ENCODE measurements at regions not wholly inside any gene's neighbourhood (a gene's known extent, or its start where the extent isn't known, plus 50 kb on each side); places are given as distances from the start of the nearest gene placed in this dataset.

DNA sequence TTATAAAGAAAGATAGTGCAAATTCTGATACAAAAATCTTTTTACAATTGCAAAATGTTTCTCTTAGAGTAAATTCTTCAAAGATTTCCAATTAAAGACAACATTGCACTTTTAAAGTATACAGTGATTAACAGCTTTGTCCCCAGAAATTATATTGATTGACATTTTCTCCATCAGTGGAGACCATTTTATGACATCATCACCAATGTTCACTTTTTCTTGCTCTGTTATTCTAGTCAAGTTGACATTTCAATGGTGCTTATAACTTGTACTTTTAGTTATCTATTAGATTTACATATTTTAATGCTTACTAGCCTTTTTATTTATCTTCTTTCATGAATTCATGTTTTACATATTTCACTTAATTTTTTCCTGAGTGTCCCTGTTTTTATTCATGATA is 524.8 kb downstream of the HAO1 start:
- Mint-ChIP-seq H3K4me1 (no peaks in the 10 kb centered on the region), H3K36me3 (no peaks in the 10 kb centered on the region), H3K27ac (no peak overlapping the region), H3K9me3 (peaks cover 0 to 2% of the 10 kb centered on the region in 2 donors), H3K27me3 (ENCODE audit: low read depth in 2 of 2) (no peaks in the 10 kb centered on the region), H3K4me3 (no peak overlapping the region)
- no peak for ATAC-seq
- H3K4me3 ChIP-seq (ENCODE audit: low read length), result no peak overlapping the region
- no peak for TF ChIP-seq CTCF (IDR thresholded peaks at IDR 0.05)
- no peaks in the 10 kb centered on the region for H3K36me3 ChIP-seq (ENCODE audit: control insufficient read depth, insufficient read depth, low read length)
- no peak overlapping the region for H3K27ac ChIP-seq (ENCODE audit: low read length)
- DNase-seq, result no peak
- no peaks in the 10 kb centered on the region for H3K9me3 ChIP-seq (ENCODE audit: control insufficient read depth, insufficient read depth, low read length)
- no peaks in the 10 kb centered on the region for H3K4me1 ChIP-seq (ENCODE audit: control insufficient read depth, insufficient read depth, low read length)
- intact Hi-C loops (cut with micrococcal nuclease), result no loop called here
- H3K27me3 ChIP-seq (ENCODE audit: control insufficient read depth, insufficient read depth, low read length), result no peaks in the 10 kb centered on the region

DNA sequence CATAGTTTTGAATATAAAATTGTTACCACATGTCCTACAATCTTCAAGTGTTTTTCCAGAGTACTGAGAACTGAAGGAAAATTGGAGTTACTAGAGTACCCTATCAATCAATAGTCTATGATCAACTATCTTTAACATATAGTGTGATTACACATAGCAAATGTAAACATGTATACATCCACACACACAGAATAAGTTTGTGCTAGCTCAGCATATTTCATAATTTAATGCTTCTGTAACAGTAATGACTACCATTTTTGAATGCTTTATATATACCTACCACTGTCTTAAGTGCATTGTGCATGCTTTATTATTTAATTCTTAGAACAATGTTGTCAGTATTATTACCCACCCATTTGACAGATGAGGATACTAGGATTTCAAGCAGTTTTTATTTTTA is 523.9 kb downstream of the HAO1 start:
- ATAC-seq, result no peak
- no peak for TF ChIP-seq CTCF (IDR thresholded peaks at IDR 0.05)
- Histone ChIP-seq H3K9me3 (ENCODE audit: control insufficient read depth, insufficient read depth, low read length) (no peaks in the 10 kb centered on the region), H3K27me3 (ENCODE audit: control insufficient read depth, insufficient read depth, low read length) (no peaks in the 10 kb centered on the region), H3K4me1 (ENCODE audit: control insufficient read depth, insufficient read depth, low read length) (no peaks in the 10 kb centered on the region), H3K36me3 (ENCODE audit: control insufficient read depth, insufficient read depth, low read length) (no peaks in the 10 kb centered on the region), H3K4me3 (ENCODE audit: low read length) (no peak overlapping the region), H3K27ac (ENCODE audit: low read length) (no peak overlapping the region)
- Mint-ChIP-seq H3K4me1 (no peaks in the 10 kb centered on the region), H3K27ac (no peak overlapping the region), H3K36me3 (no peaks in the 10 kb centered on the region), H3K9me3 (peaks cover 0 to 3% of the 10 kb centered on the region in 2 donors), H3K4me3 (no peak overlapping the region), H3K27me3 (ENCODE audit: low read depth in 2 of 2) (no peaks in the 10 kb centered on the region)
- intact Hi-C loops (cut with micrococcal nuclease), result no loop called here
- no peak for DNase-seq

DNA sequence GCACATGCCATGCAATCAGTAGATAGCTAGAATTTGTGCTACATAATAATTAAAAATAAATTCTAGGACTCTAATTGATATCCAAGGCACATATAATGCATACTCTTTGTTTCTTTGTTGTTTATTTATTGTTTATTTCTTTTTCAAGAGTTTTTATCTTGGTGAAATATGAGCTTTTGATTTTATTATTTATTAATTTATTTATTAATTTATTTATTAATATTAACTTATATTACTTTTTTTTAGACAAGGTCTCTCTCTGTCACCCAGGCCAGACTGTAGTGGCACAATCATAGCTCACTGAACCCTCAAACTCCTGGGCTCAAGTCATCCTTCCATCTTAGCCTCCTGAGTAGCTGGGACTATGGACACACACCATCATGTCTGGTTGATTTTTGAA is 519.9 kb downstream of the HAO1 start:
- Mint-ChIP-seq H3K27ac (no peak overlapping the region), H3K36me3 (no peaks in the 10 kb centered on the region), H3K4me1 (no peaks in the 10 kb centered on the region), H3K4me3 (no peak overlapping the region), H3K27me3 (ENCODE audit: low read depth in 2 of 2) (no peaks in the 10 kb centered on the region), H3K9me3 (peaks cover 0 to 2% of the 10 kb centered on the region in 2 donors)
- intact Hi-C loops (cut with micrococcal nuclease), result no loop called here
- DNase-seq, result no peak
- H3K36me3 ChIP-seq (ENCODE audit: control insufficient read depth, insufficient read depth, low read length), result no peaks in the 10 kb centered on the region
- no peak overlapping the region for H3K4me3 ChIP-seq (ENCODE audit: low read length)
- no peak for ATAC-seq
- H3K27ac ChIP-seq (ENCODE audit: low read length), result no peak overlapping the region
- TF ChIP-seq CTCF (IDR thresholded peaks at IDR 0.05), result no peak
- no peaks in the 10 kb centered on the region for H3K27me3 ChIP-seq (ENCODE audit: control insufficient read depth, insufficient read depth, low read length)
- no peaks in the 10 kb centered on the region for H3K9me3 ChIP-seq (ENCODE audit: control insufficient read depth, insufficient read depth, low read length)
- H3K4me1 ChIP-seq (ENCODE audit: control insufficient read depth, insufficient read depth, low read length), result no peaks in the 10 kb centered on the region

GRCh38 chr20:7426890-7427496 is 513.3 kb downstream of the HAO1 start:
- no peak for TF ChIP-seq CTCF (IDR thresholded peaks at IDR 0.05)
- ATAC-seq (no peak), DNase-seq (no peak)
- peaks cover 0 to 4% of the 10 kb centered on the region in 2 donors for H3K9me3 Mint-ChIP-seq
- no peak overlapping the region for H3K4me3 Mint-ChIP-seq
- no peaks in the 10 kb centered on the region for H3K4me1 Mint-ChIP-seq
- no peak overlapping the region for H3K27ac Mint-ChIP-seq
- H3K27me3 Mint-ChIP-seq (ENCODE audit: low read depth in 2 of 2), result no peaks in the 10 kb centered on the region
- 86% methylated on average over 5 of the region's 6 CpGs for WGBS (ENCODE audit: insufficient coverage)
- no peaks in the 10 kb centered on the region for H3K9me3 ChIP-seq (ENCODE audit: control insufficient read depth, insufficient read depth, low read length)
- H3K4me1 ChIP-seq (ENCODE audit: control insufficient read depth, insufficient read depth, low read length), result no peaks in the 10 kb centered on the region
- no peaks in the 10 kb centered on the region for H3K36me3 Mint-ChIP-seq
- H3K27me3 ChIP-seq (ENCODE audit: control insufficient read depth, insufficient read depth, low read length), result no peaks in the 10 kb centered on the region
- intact Hi-C loops (cut with micrococcal nuclease), result no loop called here
- no peak overlapping the region for H3K27ac ChIP-seq (ENCODE audit: low read length)
- H3K4me3 ChIP-seq (ENCODE audit: low read length), result no peak overlapping the region
- H3K36me3 ChIP-seq (ENCODE audit: control insufficient read depth, insufficient read depth, low read length), result no peaks in the 10 kb centered on the region

All from natural killer cell (primary cell).